PC-9 (cell line): ENCODE measurements at regions not wholly inside any gene's neighbourhood (a gene's known extent, or its start where the extent isn't known, plus 50 kb on each side); places are given as distances from the start of the nearest gene placed in this dataset.

ENCODE experiments used
- BruUV-seq: library from RNA; stranded (reverse); fragments of 400-500 nt; replicated peaks from 2 replicates; lab custom pipeline; 2021; lab: Mats Ljungman, UMichigan
- CTCF ChIA-PET: fragments of 300-600 bp; sonication (Branson Sonifier 250); formaldehyde crosslinking; loops from one replicate; lab custom pipeline; 2022; ENCODE audit warnings: antibody characterized with exemption; lab: Charles Lee
- POLR2A ChIA-PET: fragments of 300-600 bp; sonication (Branson Sonifier 250); formaldehyde crosslinking; loops from one replicate; lab custom pipeline; 2022; ENCODE audit warnings: antibody characterized with exemption; ENCODE audit not compliant: unreplicated experiment; lab: Charles Lee
- DNase-seq, 2 experiments: peaks; one replicate each; pipeline versions ENCODE4 v3.0.0 to v3.0.0-alpha.2; 2015 to 2022; ENCODE audit warnings: mixed read lengths in 1 of 2
- H2AFZ ChIP-seq: fragments of 200-600 bp; sonication (generic); 2 replicates; pipeline ENCODE4 v1.8.1; 2017; ENCODE audit warnings: antibody characterized with exemption
- H3F3A ChIP-seq: fragments of 200-600 bp; sonication (generic); 2 replicates; pipeline ENCODE4 v1.8.1; 2017; ENCODE audit warnings: antibody characterized with exemption, mild to moderate bottlenecking, low read depth; ENCODE audit not compliant: insufficient read depth
- H3K27ac ChIP-seq: fragments of 200-600 bp; sonication (generic); 2 replicates; pipeline ENCODE4 v1.6.1; 2016; ENCODE audit warnings: mixed run types
- H3K27me3 ChIP-seq: fragments of 200-600 bp; sonication (generic); 2 replicates; pipeline ENCODE4 v1.6.1; 2016; ENCODE audit warnings: low read depth, mixed run types; ENCODE audit not compliant: insufficient read depth
- H3K36me3 ChIP-seq: fragments of 200-600 bp; sonication (generic); 2 replicates; pipeline ENCODE4 v1.6.1; 2016; ENCODE audit warnings: low read depth, mixed run types
- H3K4me1 ChIP-seq: fragments of 200-600 bp; sonication (generic); replicated peaks from 2 replicates; pipeline ENCODE4 v1.6.1; 2016; ENCODE audit warnings: mixed run types; ENCODE audit not compliant: insufficient read depth
- H3K4me2 ChIP-seq: fragments of 200-600 bp; sonication (generic); 2 replicates; pipeline ENCODE4 v1.6.1; 2017; ENCODE audit warnings: mixed run types
- H3K4me3 ChIP-seq: fragments of 200-600 bp; sonication (generic); 2 replicates; pipeline ENCODE4 v1.6.1; 2016; ENCODE audit warnings: mixed run types
- H3K79me2 ChIP-seq: fragments of 200-600 bp; sonication (generic); 2 replicates; pipeline ENCODE4 v1.6.1; 2017; ENCODE audit warnings: low read depth, mixed run types
- H3K9me2 ChIP-seq: fragments of 200-600 bp; sonication (generic); 2 replicates; pipeline ENCODE4 v1.8.1; 2017; ENCODE audit warnings: mild to moderate bottlenecking; ENCODE audit not compliant: insufficient read depth
- H3K9me3 ChIP-seq: fragments of 200-600 bp; sonication (generic); 2 replicates; pipeline ENCODE4 v1.8.1; 2016; ENCODE audit warnings: low read depth; ENCODE audit not compliant: insufficient read depth
- H4K20me1 ChIP-seq: fragments of 200-600 bp; sonication (generic); 2 replicates; pipeline ENCODE4 v1.8.1; 2017; ENCODE audit not compliant: insufficient read depth
- EZH2 ChIP-seq: fragments of 200-600 bp; sonication (generic); IDR thresholded peaks from 2 replicates; pipeline ENCODE4 v1.8.0; 2017; ENCODE audit warnings: antibody characterized with exemption, low read depth
- intact Hi-C: fragments of 100-400 bp; cut with micrococcal nuclease; formaldehyde crosslinking; loops from one replicate; pipeline ENCODE4 v1.10.0; 2022; ENCODE audit not compliant: unreplicated experiment
- TF ChIP-seq, protein P1 (sequence below): fragments of 200-600 bp; sonication (generic); conservative IDR thresholded peaks from 2 replicates; pipeline ENCODE4 v1.6.1; 2017; ENCODE audit warnings: mixed run types, antibody characterized with exemption, mild to moderate bottlenecking, moderate library complexity

DNA sequence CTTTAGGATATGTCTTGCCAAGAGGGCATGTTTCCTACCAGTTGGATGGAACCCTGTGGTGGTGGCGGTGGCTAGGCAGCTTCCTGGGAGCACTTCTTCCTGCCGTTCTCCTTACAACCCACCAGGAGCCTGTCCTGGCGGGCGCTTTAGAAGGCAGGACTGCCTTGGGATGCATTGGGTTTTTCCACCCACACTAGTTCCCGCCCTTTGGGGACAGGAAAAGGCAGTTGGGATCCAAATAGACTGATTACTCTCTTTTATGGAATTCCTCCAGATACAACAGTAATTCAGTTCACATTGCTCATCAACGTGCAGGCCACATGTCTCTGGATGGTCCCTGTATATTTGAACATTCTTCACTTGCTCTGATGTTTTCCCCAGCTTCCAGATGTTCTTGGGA is 305.7 kb upstream of the SSTR1 start:
- Histone ChIP-seq H3K27ac (no peak overlapping the region), H3K27me3 (no peaks in the 10 kb centered on the region), H4K20me1 (no peaks in the 10 kb centered on the region), H3K4me3 (no peak overlapping the region), H3K4me1 (no peaks in the 10 kb centered on the region), H3K36me3 (no peaks in the 10 kb centered on the region), H2AFZ (no peak overlapping the region), H3K4me2 (no peak overlapping the region), H3K9me3 (no peaks in the 10 kb centered on the region), H3K9me2 (no peaks in the 10 kb centered on the region), H3K79me2 (no peaks in the 10 kb centered on the region), H3F3A (no peaks in the 10 kb centered on the region)
- no TSS peak for BruUV-seq
- ChIA-PET CTCF (no interaction called here), POLR2A (no interaction called here)
- no peak for DNase-seq
- intact Hi-C loops, result loop anchor here (2.0 to 5.0 kb wide), 2 partner anchors 295 to 1115 kb away; no protein-coding TSS in a partner anchor
- TF ChIP-seq EZH2, result no peak
- TF ChIP-seq, protein P1, sequence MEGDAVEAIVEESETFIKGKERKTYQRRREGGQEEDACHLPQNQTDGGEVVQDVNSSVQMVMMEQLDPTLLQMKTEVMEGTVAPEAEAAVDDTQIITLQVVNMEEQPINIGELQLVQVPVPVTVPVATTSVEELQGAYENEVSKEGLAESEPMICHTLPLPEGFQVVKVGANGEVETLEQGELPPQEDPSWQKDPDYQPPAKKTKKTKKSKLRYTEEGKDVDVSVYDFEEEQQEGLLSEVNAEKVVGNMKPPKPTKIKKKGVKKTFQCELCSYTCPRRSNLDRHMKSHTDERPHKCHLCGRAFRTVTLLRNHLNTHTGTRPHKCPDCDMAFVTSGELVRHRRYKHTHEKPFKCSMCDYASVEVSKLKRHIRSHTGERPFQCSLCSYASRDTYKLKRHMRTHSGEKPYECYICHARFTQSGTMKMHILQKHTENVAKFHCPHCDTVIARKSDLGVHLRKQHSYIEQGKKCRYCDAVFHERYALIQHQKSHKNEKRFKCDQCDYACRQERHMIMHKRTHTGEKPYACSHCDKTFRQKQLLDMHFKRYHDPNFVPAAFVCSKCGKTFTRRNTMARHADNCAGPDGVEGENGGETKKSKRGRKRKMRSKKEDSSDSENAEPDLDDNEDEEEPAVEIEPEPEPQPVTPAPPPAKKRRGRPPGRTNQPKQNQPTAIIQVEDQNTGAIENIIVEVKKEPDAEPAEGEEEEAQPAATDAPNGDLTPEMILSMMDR, result no peak

DNA sequence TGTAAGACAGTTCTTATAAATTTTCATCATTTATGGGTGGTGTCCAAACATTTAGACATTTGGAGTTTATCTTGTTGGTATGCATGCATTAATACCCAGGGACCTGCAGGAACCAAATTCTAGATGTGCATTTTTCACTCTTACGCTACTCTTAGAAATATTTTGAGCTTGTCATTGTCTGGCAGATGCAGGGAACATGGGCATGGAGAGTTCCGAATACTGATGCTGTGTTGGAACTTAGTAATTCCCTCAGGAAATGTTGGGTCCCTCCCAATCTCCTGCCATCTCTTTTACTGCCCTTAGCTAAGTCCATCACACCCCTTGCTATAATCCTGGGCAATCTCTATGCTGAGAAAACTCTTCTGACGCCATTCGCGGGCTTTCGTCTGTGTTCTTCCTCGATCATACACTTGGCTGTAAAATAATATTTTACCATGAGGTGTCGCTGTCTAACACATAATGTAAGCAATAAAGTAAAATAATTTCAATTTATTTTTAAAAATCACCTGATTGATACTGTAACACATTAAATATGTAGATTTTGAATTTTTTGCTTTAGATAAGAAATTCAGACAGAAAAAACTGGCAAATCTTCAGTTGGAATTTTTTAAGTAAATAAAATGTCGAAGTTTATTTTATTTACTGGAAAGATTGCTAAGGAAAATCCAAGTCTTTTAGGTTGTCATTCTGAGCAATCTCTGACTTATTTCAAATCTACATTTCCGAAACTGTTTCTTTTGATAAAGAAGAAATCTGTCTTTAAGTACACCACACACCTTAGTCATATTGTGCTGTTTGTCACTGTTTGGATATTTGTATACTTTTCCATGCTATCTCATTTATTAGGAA is 304.1 kb upstream of the SSTR1 start:
- POLR2A ChIA-PET, result interaction anchor here (0.6 kb wide), 1 partner anchor 285 kb away, joined by 9 read pairs; no protein-coding TSS in a partner anchor
- Histone ChIP-seq H3K27ac (no peak overlapping the region), H3K27me3 (no peaks in the 10 kb centered on the region), H3K36me3 (no peaks in the 10 kb centered on the region), H3K9me3 (no peaks in the 10 kb centered on the region), H3F3A (no peaks in the 10 kb centered on the region), H3K4me3 (no peak overlapping the region), H4K20me1 (no peaks in the 10 kb centered on the region), H3K79me2 (no peaks in the 10 kb centered on the region), H3K4me2 (peak overlapping the region; percentile 68), H3K4me1 (no peaks in the 10 kb centered on the region), H3K9me2 (no peaks in the 10 kb centered on the region), H2AFZ (0 out of 2 replicates have a peak overlapping the region, but pooled peaks have one; percentile 39)
- peak in 1 of 2 experiments; percentile 1 for DNase-seq
- no peak for TF ChIP-seq EZH2
- TF ChIP-seq, protein P1, result peak; percentile 84
- intact Hi-C loops, result loop anchor here (1.0 to 5.0 kb wide), 3 partner anchors 293 to 1114 kb away; no protein-coding TSS in a partner anchor
- BruUV-seq, result no TSS peak
- CTCF ChIA-PET, result interaction anchor here (0.7 kb wide), 1 partner anchor 477 kb away, joined by 6 read pairs; no protein-coding TSS in a partner anchor

DNA sequence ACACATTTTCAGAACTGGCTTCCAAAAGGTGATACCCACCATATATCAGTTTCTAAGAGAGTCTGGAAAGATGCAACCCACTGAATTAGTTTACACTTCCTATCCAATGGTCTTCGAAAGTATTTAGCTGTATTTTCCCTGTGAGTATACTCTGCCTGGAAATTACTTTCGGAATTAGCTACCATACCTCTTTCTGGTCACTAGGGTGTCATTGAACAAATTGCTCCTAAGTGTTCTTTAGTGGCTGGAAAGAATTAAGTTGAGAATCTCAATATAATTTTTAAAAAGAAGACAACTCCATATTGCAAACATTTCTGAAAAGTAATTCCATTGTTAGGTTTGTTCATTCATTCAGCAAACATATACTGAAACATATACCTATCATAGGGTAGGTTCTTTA is 283.1 kb upstream of the SSTR1 start:
- DNase-seq, result no peak
- POLR2A ChIA-PET, result no interaction called here
- Histone ChIP-seq H3K79me2 (no peaks in the 10 kb centered on the region), H3K36me3 (no peaks in the 10 kb centered on the region), H3K9me3 (no peaks in the 10 kb centered on the region), H4K20me1 (no peaks in the 10 kb centered on the region), H3K4me2 (no peak overlapping the region), H2AFZ (no peak overlapping the region), H3K4me1 (no peaks in the 10 kb centered on the region), H3K9me2 (no peaks in the 10 kb centered on the region), H3F3A (no peaks in the 10 kb centered on the region), H3K27ac (no peak overlapping the region), H3K4me3 (no peak overlapping the region), H3K27me3 (no peaks in the 10 kb centered on the region)
- TF ChIP-seq EZH2, result no peak
- TF ChIP-seq, protein P1, result no peak
- intact Hi-C loops, result no loop called here
- no TSS peak for BruUV-seq
- CTCF ChIA-PET, result no interaction called here
